ENCODE measurements at regions not wholly inside any gene's neighbourhood (a gene's known extent, or its start where the extent isn't known, plus 50 kb on each side); places are given as distances from the start of the nearest gene placed in this dataset.

GRCh38 chr1:186620566-186621350 lies 59.5 kb downstream of the PTGS2 start:
- TF ChIP-seq CTCF (conservative IDR thresholded peaks at IDR 0.05) = no peak
- no peak overlapping the region for H3K27ac ChIP-seq

GRCh38 chr1:186618401-186619170 lies 61.6 kb downstream of the PTGS2 start:
- TF ChIP-seq CTCF (conservative IDR thresholded peaks at IDR 0.05) = no peak
- H3K27ac ChIP-seq = no peak overlapping the region

GRCh38 chr1:186617926-186618325 lies 62.3 kb downstream of the PTGS2 start:
- no peak for TF ChIP-seq CTCF (conservative IDR thresholded peaks at IDR 0.05)
- H3K27ac ChIP-seq = no peak overlapping the region

- TF ChIP-seq CTCF (conservative IDR thresholded peaks at IDR 0.05) = no peak
- no peak overlapping the region for H3K27ac ChIP-seq
Observed at GRCh38 chr1:186616511-186616910, 63.7 kb downstream of the PTGS2 start.

- no peak for TF ChIP-seq CTCF (conservative IDR thresholded peaks at IDR 0.05)
- H3K27ac ChIP-seq = no peak overlapping the region
Observed at GRCh38 chr1:186615332-186615731, 64.9 kb downstream of the PTGS2 start.

DNA sequence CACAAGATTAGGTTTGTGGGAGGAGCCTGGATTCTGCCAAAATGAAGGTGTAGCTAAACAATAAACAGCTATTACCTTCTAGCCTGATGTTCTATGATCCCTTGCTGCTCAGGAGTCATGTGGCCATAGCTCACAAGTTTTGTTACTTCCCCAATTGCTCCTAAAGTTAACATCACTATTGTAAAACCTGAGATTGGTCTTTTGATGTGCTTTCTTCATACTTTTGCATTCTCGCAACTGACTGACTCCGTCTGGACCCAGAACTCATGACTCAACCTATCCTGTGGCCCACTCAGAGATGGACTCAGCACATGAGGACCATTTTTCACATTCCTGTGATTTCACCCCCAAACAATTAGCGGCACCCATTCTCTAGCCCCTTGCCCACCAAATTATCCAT lies 69.1 kb downstream of the PTGS2 start:
- no peak overlapping the region for H3K27ac ChIP-seq
- TF ChIP-seq CTCF (conservative IDR thresholded peaks at IDR 0.05) = no peak

GRCh38 chr1:186609183-186609582 lies 71.0 kb downstream of the PTGS2 start:
- H3K27ac ChIP-seq = no peak overlapping the region
- no peak for TF ChIP-seq CTCF (conservative IDR thresholded peaks at IDR 0.05)

All from VCaP (cell line).